ENCODE measurements at regions not wholly inside any gene's neighbourhood (a gene's known extent, or its start where the extent isn't known, plus 50 kb on each side); places are given as distances from the start of the nearest gene placed in this dataset.
A peak's percentile ranks its signal among the peaks of the same experiment; 100 is the strongest.

DNA sequence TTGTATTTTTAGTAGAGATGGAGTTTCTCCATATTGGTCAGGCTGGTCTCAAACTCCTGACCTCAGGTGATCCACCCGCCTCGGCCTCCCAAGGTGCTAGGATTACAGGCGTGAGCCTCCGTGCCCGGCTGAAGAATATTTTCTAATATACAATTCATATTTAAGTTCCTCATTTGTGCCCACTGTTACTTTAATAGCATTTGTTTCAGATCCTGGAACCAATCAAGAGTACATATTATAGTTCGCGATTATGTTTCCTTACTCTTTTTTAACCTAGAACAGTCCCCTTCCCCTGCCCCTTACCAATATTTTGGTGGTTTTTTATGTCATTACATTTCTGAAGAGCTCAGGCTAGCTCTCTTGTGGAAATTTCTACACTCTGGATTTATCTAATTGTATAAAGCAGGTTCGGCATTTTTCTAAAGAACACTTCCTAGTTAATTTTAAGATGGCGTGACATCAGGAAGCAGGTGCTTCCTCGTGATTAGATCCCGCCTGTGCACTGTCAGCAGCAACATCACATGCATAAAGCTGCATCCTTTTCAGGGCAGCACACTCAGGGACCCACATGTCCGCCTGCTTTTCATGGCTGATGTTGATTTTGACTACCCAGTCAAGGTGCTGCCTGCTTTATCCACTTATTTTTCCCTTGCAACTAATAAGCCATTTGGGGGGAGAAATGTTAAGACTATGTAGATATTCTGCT is 88.7 kb upstream of the EPHB3 start:
- H3K27ac ChIP-seq = peak overlapping the region in 9 of 21 experiments; percentile 11 to 74 (median 38)

GRCh38 chr3:184474897-184475296 is 86.7 kb upstream of the EPHB3 start:
- no peak overlapping the region for H3K4me3 ChIP-seq
- no peak overlapping the region for H3K27ac ChIP-seq

More for the DNA sequence above, 88.7 kb upstream of the EPHB3 start:
- no peak overlapping the region for H3K4me3 ChIP-seq

DNA sequence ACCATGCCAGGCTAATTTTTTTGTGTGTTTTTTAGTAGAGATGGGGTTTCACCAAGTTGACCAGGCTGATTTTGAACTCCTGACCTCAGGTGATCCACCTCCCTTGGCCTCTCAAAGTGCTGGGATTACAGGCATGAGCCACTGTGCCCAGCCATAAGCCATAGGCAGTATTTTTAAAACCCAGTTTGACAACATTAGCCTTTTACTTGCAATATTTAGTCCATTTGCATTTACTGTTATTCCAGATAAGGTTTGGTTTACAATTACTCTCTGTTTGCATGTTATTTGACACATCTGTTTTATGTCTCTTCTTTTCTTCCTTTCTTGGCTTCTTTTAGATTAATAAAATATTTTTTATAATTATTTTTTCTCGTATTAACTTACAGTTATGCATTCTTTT is 83.6 kb upstream of the EPHB3 start:
- H3K4me3 ChIP-seq = no peak overlapping the region
- no peak overlapping the region for H3K27ac ChIP-seq

- no peak overlapping the region for H3K4me3 ChIP-seq
These were observed 82.0 kb upstream of the EPHB3 start for GRCh38 chr3:184479426-184480126.

DNA sequence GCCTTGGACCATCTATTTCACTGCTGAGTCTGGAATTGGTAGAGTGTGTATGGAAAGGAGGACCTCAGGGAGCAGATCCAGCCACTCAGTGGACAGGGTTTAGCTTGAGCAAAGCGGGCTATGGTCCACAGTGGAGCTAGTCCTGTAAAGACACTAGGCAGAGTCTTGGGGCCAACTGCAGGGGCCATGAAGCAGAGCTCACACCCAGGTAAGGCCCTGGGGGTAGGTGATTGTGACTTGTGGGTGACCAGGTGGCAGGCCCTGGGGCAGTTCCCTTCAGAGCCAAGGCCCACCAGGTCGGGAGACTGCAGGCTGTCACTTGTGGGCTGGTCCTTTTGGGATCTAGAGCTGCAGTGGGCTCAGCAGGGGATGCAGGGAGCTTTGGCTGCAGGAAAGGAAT is 80.8 kb upstream of the EPHB3 start:
- Histone ChIP-seq H3K4me3 (no peak overlapping the region), H3K27ac (peak overlapping the region in 1 of 21 experiments; percentile 26)

More at GRCh38 chr3:184479426-184480126, 82.0 kb upstream of the EPHB3 start:
- no peak overlapping the region for H3K27ac ChIP-seq

GRCh38 chr3:184481984-184482671 is 79.5 kb upstream of the EPHB3 start:
- no peak overlapping the region for H3K4me3 ChIP-seq

GRCh38 chr3:184485241-184485640 is 76.3 kb upstream of the EPHB3 start:
- H3K27ac ChIP-seq = peak overlapping the region in 1 of 21 experiments; percentile 22
- no peak overlapping the region for H3K4me3 ChIP-seq

More at GRCh38 chr3:184481984-184482671, 79.5 kb upstream of the EPHB3 start:
- H3K27ac ChIP-seq = peak overlapping the region in 7 of 21 experiments; percentile 14 to 56 (median 43)

- Histone ChIP-seq H3K27ac (peak overlapping the region in 1 of 21 experiments; percentile 22), H3K4me3 (no peak overlapping the region)
These were observed 75.7 kb upstream of the EPHB3 start for GRCh38 chr3:184485906-184486305.

GRCh38 chr3:184486614-184487013 is 75.0 kb upstream of the EPHB3 start:
- no peak overlapping the region for H3K27ac ChIP-seq

GRCh38 chr3:184488577-184488976 is 73.0 kb upstream of the EPHB3 start:
- H3K27ac ChIP-seq = peak overlapping the region in 2 of 21 experiments; percentile 1 to 31
- H3K4me3 ChIP-seq = no peak overlapping the region

More at GRCh38 chr3:184486614-184487013, 75.0 kb upstream of the EPHB3 start:
- H3K4me3 ChIP-seq = no peak overlapping the region

DNA sequence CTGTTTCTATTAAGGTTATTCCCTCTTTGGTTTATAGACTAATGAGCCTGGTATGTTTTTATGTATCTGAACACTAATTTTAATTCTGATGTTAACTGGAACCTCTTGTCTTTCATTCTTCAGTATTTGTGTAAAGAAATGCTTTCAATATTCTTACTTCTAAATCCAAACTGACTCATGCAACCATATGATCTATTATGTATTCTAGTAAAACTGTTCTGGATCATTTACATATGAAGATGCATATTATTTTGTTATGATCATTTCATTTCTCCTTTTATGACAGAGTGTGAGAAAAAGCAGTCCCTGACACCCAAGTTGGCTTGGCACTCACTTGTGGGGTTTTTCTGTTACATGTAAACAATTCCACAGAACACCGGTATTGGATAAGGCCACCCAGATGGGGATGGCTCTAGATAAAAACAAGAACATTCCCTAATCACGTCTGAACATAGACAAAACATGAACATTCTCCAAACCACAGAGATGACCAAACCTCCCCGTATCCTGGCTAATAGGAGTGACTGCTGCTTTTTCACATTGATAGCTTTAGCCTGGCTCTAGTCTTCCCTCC is 72.2 kb upstream of the EPHB3 start:
- Histone ChIP-seq H3K27ac (peak overlapping the region in 2 of 21 experiments; percentile 1 to 9), H3K4me3 (no peak overlapping the region)

GRCh38 chr3:184491011-184491576 is 70.5 kb upstream of the EPHB3 start:
- peak overlapping the region in 12 of 21 experiments; percentile 16 to 81 (median 65) for H3K27ac ChIP-seq
- peak overlapping the region in 3 of 7 experiments; percentile 21 to 34 (median 25) for H3K4me3 ChIP-seq

DNA sequence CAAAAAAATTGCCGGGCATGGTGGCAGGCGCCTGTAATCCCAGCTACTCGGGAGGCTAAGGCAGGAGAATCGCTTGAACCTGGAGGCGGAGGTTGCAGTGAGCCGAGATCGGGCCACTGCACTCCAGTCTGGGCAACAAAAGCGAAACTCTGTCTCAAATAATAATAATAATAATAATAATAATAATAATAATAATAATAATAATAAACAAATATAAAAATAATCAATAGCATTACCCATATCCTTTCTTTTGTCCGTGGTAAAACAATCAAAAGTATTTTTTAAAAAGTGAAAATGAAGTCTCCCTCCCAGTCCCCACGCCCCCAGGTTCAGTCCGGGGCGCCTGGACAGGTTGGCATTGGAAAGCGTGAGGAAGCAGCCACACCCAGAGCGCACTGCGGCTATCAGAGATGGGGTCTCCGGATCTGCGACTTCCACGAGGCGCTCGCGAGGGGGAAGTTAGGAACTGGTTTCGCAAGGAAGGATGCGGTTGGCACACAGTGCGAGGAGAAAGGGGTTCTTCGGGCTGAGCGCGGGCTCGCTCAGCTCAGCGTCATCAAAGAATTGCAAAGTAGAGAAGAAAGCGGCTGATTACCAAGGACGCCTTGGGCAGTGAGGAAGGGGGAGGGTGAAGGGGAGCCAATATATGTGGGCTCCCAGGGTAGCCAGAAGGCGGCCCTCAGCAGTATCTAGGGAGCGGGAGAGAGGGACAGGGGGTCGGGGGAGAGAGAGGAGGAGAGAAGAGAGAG is 69.5 kb upstream of the EPHB3 start:
- H3K4me3 ChIP-seq = peak overlapping the region in 5 of 7 experiments; percentile 6 to 34 (median 21)
- H3K27ac ChIP-seq = peak overlapping the region in 10 of 21 experiments; percentile 2 to 81 (median 60)

GRCh38 chr3:184496933-184497332 is 64.7 kb upstream of the EPHB3 start:
- Histone ChIP-seq H3K4me3 (no peak overlapping the region), H3K27ac (peak overlapping the region in 3 of 21 experiments; percentile 14 to 47 (median 36))

DNA sequence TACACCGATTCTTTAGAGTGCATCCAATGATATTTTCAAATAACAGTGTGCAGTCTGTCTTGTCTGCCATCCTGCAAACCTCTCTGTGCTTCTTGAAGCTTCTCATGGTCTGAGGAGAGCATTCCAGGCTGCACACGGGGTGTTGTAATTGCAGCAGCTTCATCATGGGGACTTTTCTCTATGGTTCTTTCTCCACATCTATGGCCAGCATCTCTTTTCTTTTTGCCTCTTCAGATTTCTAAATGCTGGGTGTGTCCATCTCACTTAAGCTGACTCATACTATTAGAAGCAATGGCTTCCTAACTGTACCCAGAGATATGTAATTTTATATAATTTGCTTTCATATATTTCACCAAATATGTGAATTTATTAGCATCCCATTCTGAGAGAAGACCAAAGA is 63.8 kb upstream of the EPHB3 start:
- Histone ChIP-seq H3K27ac (peak overlapping the region in 3 of 21 experiments; percentile 3 to 33 (median 25)), H3K4me3 (no peak overlapping the region)

GRCh38 chr3:184498986-184499606 is 62.5 kb upstream of the EPHB3 start:
- no peak overlapping the region for H3K27ac ChIP-seq
- no peak overlapping the region for H3K4me3 ChIP-seq

DNA sequence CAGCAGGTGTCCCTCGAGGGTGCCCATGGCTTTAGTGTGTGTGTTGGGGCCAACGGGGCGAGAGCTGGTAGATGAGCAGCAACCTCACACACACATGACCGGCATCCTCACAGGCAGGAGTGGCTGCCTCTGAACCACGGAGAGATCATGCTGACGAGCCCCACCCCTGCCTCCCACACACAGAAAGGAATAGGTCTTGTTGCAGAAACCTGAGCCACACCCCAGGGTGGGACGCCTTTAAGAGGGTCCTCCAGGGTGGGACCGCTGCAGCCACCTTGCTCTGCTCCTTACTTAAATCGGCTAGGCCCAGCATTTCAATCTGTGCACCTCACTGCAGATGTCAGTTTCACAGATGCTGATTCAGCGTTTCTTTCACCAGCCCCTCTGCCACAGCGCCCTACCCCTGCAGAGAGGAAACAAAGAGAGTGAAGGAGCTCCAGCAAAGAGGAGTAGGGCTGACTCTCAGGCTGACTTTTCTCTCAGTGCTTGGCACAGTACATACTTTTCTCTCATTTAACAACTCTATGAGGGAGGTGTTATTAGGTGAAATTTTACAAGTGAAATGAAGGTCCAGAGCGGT is 61.2 kb upstream of the EPHB3 start:
- Histone ChIP-seq H3K4me3 (no peak overlapping the region), H3K27ac (peak overlapping the region in 3 of 21 experiments; percentile 19 to 37 (median 32))

DNA sequence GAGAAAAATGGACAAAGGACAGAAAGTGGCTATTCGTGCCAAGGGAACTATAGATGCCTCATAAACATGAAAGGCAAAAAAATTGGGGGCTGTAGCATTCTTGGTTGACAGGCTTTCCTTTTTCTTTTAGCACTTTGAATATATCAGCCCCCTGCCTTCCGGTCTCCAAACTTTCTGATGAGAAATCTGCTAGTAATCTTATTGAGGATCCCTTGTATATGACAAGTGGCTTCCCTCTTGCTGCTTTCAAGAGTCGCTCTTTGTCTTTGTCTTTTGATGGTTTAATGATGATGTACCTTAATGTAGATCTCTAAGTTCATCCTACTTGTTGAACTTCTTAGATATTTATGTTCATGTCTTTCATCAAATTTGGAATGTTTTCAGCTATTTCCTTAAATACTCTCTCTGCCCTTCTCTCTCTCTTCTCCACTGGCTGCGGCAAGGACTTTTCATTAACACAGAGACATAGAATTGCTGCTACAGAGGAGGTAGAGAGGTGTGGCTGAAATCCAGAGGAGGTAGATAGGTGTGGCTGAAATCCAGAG is 59.4 kb upstream of the EPHB3 start:
- H3K27ac ChIP-seq = no peak overlapping the region
- H3K4me3 ChIP-seq = no peak overlapping the region

All from skin epidermis (tissue), 12 donors.